HepG2 (cell line): ENCODE measurements at regions not wholly inside any gene's neighbourhood (a gene's known extent, or its start where the extent isn't known, plus 50 kb on each side); places are given as distances from the start of the nearest gene placed in this dataset.

Source experiments
- ATAC-seq: fragments of 200-7000 bp; cut with Tn5 transposase; 3 replicates; pipeline ENCODE4 v1.9.1; 2020; ENCODE audit warnings: mild to moderate bottlenecking, moderate library complexity
- BruUV-seq: library from RNA; stranded (reverse); fragments of 400-500 nt; replicated peaks from 2 replicates; lab custom pipeline; 2021; lab: Mats Ljungman, UMichigan
- CTCF ChIA-PET: fragments of 300-600 bp; formaldehyde crosslinking; extraction: SDS; loops from one replicate; lab custom pipeline; 2021; ENCODE audit warnings: low total read pairs, inconsistent platforms, low intra/inter-chr PET ratio; lab: Yijun Ruan, JAX
- POLR2A ChIA-PET: fragments of 350-600 bp; sonication (Branson Sonifier 250); formaldehyde crosslinking; loops from one replicate; lab custom pipeline; 2020; ENCODE audit warnings: antibody characterized with exemption, inconsistent platforms; lab: Yijun Ruan, JAX
- DNase-seq: peaks from one replicate; pipeline ENCODE4 v3.0.0-alpha.2; 2015; ENCODE audit warnings: low spot score
- FAIRE-seq: peaks from 3 replicates; lab custom pipeline; 2011; peaks lifted over from hg19 to GRCh38; lab: Jason Lieb, UNC
- H2AFZ ChIP-seq: one replicate; pipeline ENCODE4 v1.6.1; 2011; ENCODE audit warnings: low read length, inconsistent platforms
- H3K27ac ChIP-seq: fragments of 300-600 bp; 3 replicates; pipeline ENCODE4 v1.8.0; 2011; ENCODE audit warnings: mixed run types, mild to moderate bottlenecking, mixed read lengths, low read length, inconsistent platforms; ENCODE audit not compliant: insufficient read depth; ENCODE audit errors: extremely low read length
- H3K27me3 ChIP-seq, 2 experiments: fragments of 200-600 bp in 1 of 2; 2 replicates in 1 of 2; 3 replicates in 1 of 2; pipeline versions ENCODE4 v1.6.0 to v1.8.0; 2011; ENCODE audit warnings: low read length in 2 of 2, mild to moderate bottlenecking in 2 of 2, moderate library complexity in 2 of 2, inconsistent platforms in 1 of 2; ENCODE audit not compliant: insufficient read depth in 2 of 2, control insufficient read depth in 1 of 2
- H3K36me3 ChIP-seq, 2 experiments: fragments of 200-600 bp in 1 of 2; replicated peaks in 1 of 2; 2 replicates in 1 of 2; 3 replicates in 1 of 2; pipeline versions ENCODE4 v1.5.1 to v1.8.0; 2011; ENCODE audit warnings: low read length in 2 of 2, inconsistent platforms in 1 of 2; ENCODE audit not compliant: insufficient read depth in 2 of 2, control insufficient read depth in 1 of 2
- H3K4me1 ChIP-seq: 2 replicates; pipeline ENCODE4 v1.5.1; 2012; ENCODE audit warnings: low read length, inconsistent platforms; ENCODE audit not compliant: insufficient read depth
- H3K4me2 ChIP-seq: 2 replicates; pipeline ENCODE4 v1.6.0; 2011; ENCODE audit warnings: low read depth, low read length, inconsistent platforms
- H3K4me3 ChIP-seq, 3 experiments: fragments of 200-600 bp in 1 of 3; sonication (generic), shearing (Covaris generic) in 1 of 3; replicated peaks in 1 of 3; 2 replicates each; pipeline ENCODE4 v1.5.1; 2011 to 2016; ENCODE audit warnings: low read length in 3 of 3, inconsistent platforms in 2 of 3, low read depth in 2 of 3, mild to moderate bottlenecking in 2 of 3, control low read depth in 1 of 3, mixed read lengths in 1 of 3; ENCODE audit not compliant: insufficient read depth in 1 of 3
- H3K79me2 ChIP-seq: one replicate; pipeline ENCODE4 v1.6.1; 2011; ENCODE audit warnings: low read length, inconsistent platforms; ENCODE audit not compliant: insufficient read depth
- H3K9ac ChIP-seq: 2 replicates; pipeline ENCODE4 v1.6.0; 2011; ENCODE audit warnings: mild to moderate bottlenecking, low read depth, low read length, inconsistent platforms; ENCODE audit not compliant: insufficient read depth
- H3K9me3 ChIP-seq: 2 replicates; pipeline ENCODE4 v1.5.1; 2012; ENCODE audit warnings: mild to moderate bottlenecking, low read length
- H4K20me1 ChIP-seq: 2 replicates; pipeline ENCODE4 v1.6.0; 2011; ENCODE audit warnings: inconsistent platforms, mild to moderate bottlenecking, low read length, moderate library complexity; ENCODE audit not compliant: insufficient read depth
- CCDC6 ChIP-seq: sonication (generic); formaldehyde crosslinking; IDR thresholded peaks from 2 replicates; pipeline ENCODE4 v1.8.1; 2022; ENCODE audit warnings: mild to moderate bottlenecking, missing genetic modification reagents, moderate library complexity
- CREBL2 ChIP-seq: sonication (generic); formaldehyde crosslinking; IDR thresholded peaks from 2 replicates; pipeline ENCODE4 v1.8.1; 2023; ENCODE audit warnings: missing genetic modification reagents, mild to moderate bottlenecking, borderline replicate concordance
- GFI1 ChIP-seq: sonication (generic); formaldehyde crosslinking; IDR thresholded peaks from 2 replicates; pipeline ENCODE4 v1.5.0; 2020; ENCODE audit warnings: missing genetic modification reagents, mild to moderate bottlenecking, borderline replicate concordance
- HMG20A ChIP-seq: IDR thresholded peaks from 2 replicates; pipeline ENCODE4 v1.6.1; 2016; ENCODE audit warnings: borderline replicate concordance
- HOXA5 ChIP-seq: sonication (generic); formaldehyde crosslinking; IDR thresholded peaks from 2 replicates; pipeline ENCODE4 v1.4.0; 2020; ENCODE audit warnings: missing genetic modification reagents
- JUNB ChIP-seq: sonication (generic); formaldehyde crosslinking; IDR thresholded peaks from 2 replicates; pipeline ENCODE4 v1.8.0; 2022; ENCODE audit warnings: missing genetic modification reagents, mild to moderate bottlenecking, borderline replicate concordance
- NFATC3 ChIP-seq: sonication (generic); formaldehyde crosslinking; IDR thresholded peaks from 2 replicates; pipeline ENCODE4 v1.5.1; 2020; ENCODE audit warnings: mild to moderate bottlenecking, missing genetic modification reagents
- ZNF17 ChIP-seq: sonication (generic); formaldehyde crosslinking; IDR thresholded peaks from 2 replicates; pipeline ENCODE4 v1.5.0; 2020; ENCODE audit warnings: mild to moderate bottlenecking, missing genetic modification reagents
- ZNF274 ChIP-seq: sonication (generic); formaldehyde crosslinking; IDR thresholded peaks from 2 replicates; pipeline ENCODE4 v1.5.1; 2020; ENCODE audit warnings: mild to moderate bottlenecking, missing genetic modification reagents
- ZNF44 ChIP-seq: sonication (generic); formaldehyde crosslinking; IDR thresholded peaks from 2 replicates; pipeline ENCODE4 v1.5.1; 2020; ENCODE audit warnings: mild to moderate bottlenecking, missing genetic modification reagents
- ZNF501 ChIP-seq: sonication (generic); formaldehyde crosslinking; IDR thresholded peaks from 2 replicates; pipeline ENCODE4 v1.5.1; 2020; ENCODE audit warnings: mild to moderate bottlenecking, moderate library complexity, missing genetic modification reagents
- ZNF598 ChIP-seq: sonication (generic); formaldehyde crosslinking; IDR thresholded peaks from 2 replicates; pipeline ENCODE4 v1.5.1; 2020; ENCODE audit warnings: mild to moderate bottlenecking, missing genetic modification reagents, borderline replicate concordance
- WGBS: methylation state at CpG from one replicate; pipeline ENCODE4 v1.1.6; 2017; ENCODE audit warnings: low lambda C conversion rate; 5-methylcytosine and 5-hydroxymethylcytosine counted together
- in situ Hi-C: cut with HindIII; loops from 2 replicates; pipeline ENCODE4 v1.10.0; 2017; ENCODE audit warnings: low pct_unique_long_range_greater_than_20kb; ENCODE audit not compliant: extremely low pct_ligation_motif_present
- intact Hi-C: fragments of 100-400 bp; cut with micrococcal nuclease; formaldehyde crosslinking; loops from one replicate; pipeline ENCODE4 v1.10.0; 2022; ENCODE audit not compliant: unreplicated experiment

DNA sequence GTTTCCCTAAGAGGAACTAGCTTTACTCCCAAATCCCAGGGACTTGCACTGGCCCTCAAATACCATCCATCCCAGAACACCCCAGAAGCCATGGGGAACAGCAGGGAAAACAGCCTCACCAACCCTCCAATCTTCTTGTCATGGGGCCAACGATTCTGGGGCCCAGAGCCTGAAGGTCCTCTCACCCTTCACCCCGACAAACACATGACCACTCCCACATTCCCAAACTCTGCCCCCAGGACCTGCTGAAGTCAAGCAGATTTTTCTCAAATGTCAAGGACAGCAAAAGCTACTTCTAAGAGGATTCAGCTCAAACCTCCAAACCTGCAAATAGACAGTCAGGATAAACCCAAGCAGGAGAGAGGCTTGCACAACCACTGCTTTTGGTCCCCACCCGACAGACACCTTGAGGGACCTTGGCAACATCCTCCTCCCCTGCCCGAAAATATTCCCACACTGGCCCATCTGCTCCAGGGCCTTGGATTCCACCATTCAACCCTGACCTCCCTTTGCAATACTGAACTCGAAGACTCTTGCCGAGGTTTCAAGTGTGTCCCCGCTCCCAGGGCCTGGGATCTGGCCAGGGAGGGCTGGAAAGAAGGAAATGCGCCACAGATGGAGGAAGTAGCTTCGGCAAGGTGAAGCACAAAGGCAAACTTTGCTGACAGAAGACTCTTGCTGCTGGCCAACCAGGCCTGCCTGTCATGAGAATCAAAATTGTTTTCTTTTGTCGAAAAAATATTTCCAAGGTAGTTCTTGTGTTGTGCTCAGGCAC is 143.3 kb downstream of the ZFP36L2 start:
- Histone ChIP-seq H3K79me2 (no peaks in the 10 kb centered on the region), H3K36me3 (no peaks in the 10 kb centered on the region), H3K27ac (no peak overlapping the region), H3K27me3 (no peaks in the 10 kb centered on the region), H3K9ac (no peak overlapping the region), H4K20me1 (no peaks in the 10 kb centered on the region), H3K9me3 (no peaks in the 10 kb centered on the region), H3K4me2 (no peak overlapping the region; the same call in none of the 2 replicates), H2AFZ (no peak overlapping the region), H3K4me1 (peaks cover 52% of the 10 kb centered on the region)
- intact Hi-C loops, result no loop called here
- 65% methylated on average over 10 of the region's 10 CpGs for WGBS
- no peak for DNase-seq
- POLR2A ChIA-PET, result interaction anchor here (1.1 kb wide), 1 partner anchor 12 kb away, joined by 4 read pairs; no protein-coding TSS in a partner anchor
- TF ChIP-seq CCDC6 (no peak), HOXA5 (CRISPR knock-in tag) (no peak), JUNB (CRISPR knock-in tag) (no peak), CREBL2 (0 out of 2 replicates have a peak, but pooled peaks have one; percentile 29), ZNF17 (CRISPR knock-in tag) (0 out of 2 replicates have a peak, but pooled peaks have one; percentile 18), NFATC3 (0 out of 2 replicates have a peak, but pooled peaks have one; percentile 71), ZNF598 (CRISPR knock-in tag) (0 out of 2 replicates have a peak, but pooled peaks have one; percentile 52), ZNF274 (CRISPR knock-in tag) (0 out of 2 replicates have a peak, but pooled peaks have one; percentile 49), ZNF44 (0 out of 2 replicates have a peak, but pooled peaks have one; percentile 51), GFI1 (CRISPR knock-in tag) (0 out of 2 replicates have a peak, but pooled peaks have one; percentile 25), HMG20A (no peak), ZNF501 (0 out of 2 replicates have a peak, but pooled peaks have one; percentile 21)
- TF ChIP-seq, all 625 proteins: peak for 8
- BruUV-seq, result no TSS peak
- in situ Hi-C loops, result no loop called here
- FAIRE-seq, result no peak
- H3K4me3 ChIP-seq, result no peak overlapping the region
- CTCF ChIA-PET, result no interaction called here
- no peak; the same call in 1 of the 3 replicates for ATAC-seq
